ENCODE measurements at regions not wholly inside any gene's neighbourhood (a gene's known extent, or its start where the extent isn't known, plus 50 kb on each side); places are given as distances from the start of the nearest gene placed in this dataset.

- no peaks in the 10 kb centered on the region for H3K4me1 Mint-ChIP-seq (ENCODE audit: low read depth)
- POLR2A ChIA-PET: no interaction called here
- ATAC-seq (ENCODE audit: poor library complexity) (no peak), DNase-seq (no peak)
- no peak for TF ChIP-seq CTCF (IDR thresholded peaks at IDR 0.05)
- no peaks in the 10 kb centered on the region for H3K9me3 Mint-ChIP-seq
- H3K27ac Mint-ChIP-seq: no peak overlapping the region
- H3K36me3 Mint-ChIP-seq (ENCODE audit: low read depth): no peaks in the 10 kb centered on the region
- no peaks in the 10 kb centered on the region for H3K9me3 ChIP-seq (ENCODE audit: control insufficient read depth in 1 of 2, insufficient read depth in 1 of 2, low read length in 2 of 2)
- no peak overlapping the region for H3K4me3 Mint-ChIP-seq
- H3K36me3 ChIP-seq (ENCODE audit: insufficient read depth, low read length): no peaks in the 10 kb centered on the region
- H3K27me3 ChIP-seq (ENCODE audit: control insufficient read depth in 1 of 2, insufficient read depth in 2 of 2, low read length in 2 of 2): no peaks in the 10 kb centered on the region
- intact Hi-C loops (cut with DNase I, micrococcal nuclease): no loop called here
- CTCF ChIA-PET: no interaction called here
- H3K4me1 ChIP-seq (ENCODE audit: insufficient read depth, low read length): no peaks in the 10 kb centered on the region
- H3K27me3 Mint-ChIP-seq: peaks cover 17% of the 10 kb centered on the region
- no peak overlapping the region for H3K4me3 ChIP-seq (ENCODE audit: low read length)
- no peak overlapping the region for H3K27ac ChIP-seq (ENCODE audit: low read depth in 1 of 2, low read length in 2 of 2)
Observed at GRCh38 chr9:89939626-89940292, 334.9 kb downstream of the GADD45G start.

- Histone ChIP-seq H3K4me1 (ENCODE audit: insufficient read depth, low read length) (no peaks in the 10 kb centered on the region), H3K27me3 (ENCODE audit: control insufficient read depth in 1 of 2, insufficient read depth in 2 of 2, low read length in 2 of 2) (no peaks in the 10 kb centered on the region), H3K9me3 (ENCODE audit: control insufficient read depth in 1 of 2, insufficient read depth in 1 of 2, low read length in 2 of 2) (no peaks in the 10 kb centered on the region), H3K27ac (ENCODE audit: low read depth in 1 of 2, low read length in 2 of 2) (no peak overlapping the region), H3K4me3 (ENCODE audit: low read length) (no peak overlapping the region), H3K36me3 (ENCODE audit: insufficient read depth, low read length) (no peaks in the 10 kb centered on the region)
- Mint-ChIP-seq H3K4me1 (ENCODE audit: low read depth) (no peaks in the 10 kb centered on the region), H3K27me3 (peaks cover 17% of the 10 kb centered on the region), H3K36me3 (ENCODE audit: low read depth) (no peaks in the 10 kb centered on the region), H3K27ac (no peak overlapping the region), H3K4me3 (no peak overlapping the region), H3K9me3 (no peaks in the 10 kb centered on the region)
- no peak for TF ChIP-seq CTCF (IDR thresholded peaks at IDR 0.05)
- ATAC-seq (ENCODE audit: poor library complexity): no peak
- CTCF ChIA-PET: no interaction called here
- intact Hi-C loops (cut with DNase I, micrococcal nuclease): no loop called here
- POLR2A ChIA-PET: no interaction called here
- no peak for DNase-seq
Observed at GRCh38 chr9:89940625-89941024, 335.8 kb downstream of the GADD45G start.

- Histone ChIP-seq H3K9me3 (ENCODE audit: control insufficient read depth in 1 of 2, insufficient read depth in 1 of 2, low read length in 2 of 2) (no peaks in the 10 kb centered on the region), H3K27me3 (ENCODE audit: control insufficient read depth in 1 of 2, insufficient read depth in 2 of 2, low read length in 2 of 2) (no peaks in the 10 kb centered on the region), H3K4me1 (ENCODE audit: insufficient read depth, low read length) (no peaks in the 10 kb centered on the region), H3K36me3 (ENCODE audit: insufficient read depth, low read length) (no peaks in the 10 kb centered on the region), H3K4me3 (ENCODE audit: low read length) (no peak overlapping the region), H3K27ac (ENCODE audit: low read depth in 1 of 2, low read length in 2 of 2) (no peak overlapping the region)
- TF ChIP-seq CTCF (IDR thresholded peaks at IDR 0.05): no peak
- H3K4me1 Mint-ChIP-seq (ENCODE audit: low read depth): no peaks in the 10 kb centered on the region
- peaks cover 11% of the 10 kb centered on the region for H3K27me3 Mint-ChIP-seq
- CTCF ChIA-PET: no interaction called here
- intact Hi-C loops (cut with DNase I, micrococcal nuclease): no loop called here
- no peak overlapping the region for H3K27ac Mint-ChIP-seq
- no peak overlapping the region for H3K4me3 Mint-ChIP-seq
- H3K9me3 Mint-ChIP-seq: no peaks in the 10 kb centered on the region
- ATAC-seq (ENCODE audit: poor library complexity) (no peak), DNase-seq (no peak)
- H3K36me3 Mint-ChIP-seq (ENCODE audit: low read depth): no peaks in the 10 kb centered on the region
- POLR2A ChIA-PET: no interaction called here
Observed at GRCh38 chr9:89941875-89942274, 337.1 kb downstream of the GADD45G start.

All from CD4-positive, alpha-beta T cell (primary cell).